Left hindlimb (tissue), 1 donor: ENCODE measurements at regions not wholly inside any gene's neighbourhood (a gene's known extent, or its start where the extent isn't known, plus 50 kb on each side); places are given as distances from the start of the nearest gene placed in this dataset.
A peak's percentile ranks its signal among the peaks of the same experiment; 100 is the strongest.

ENCODE experiments used
- DNase-seq: peaks from one replicate; pipeline ENCODE4 v3.0.0-alpha.2; 2018

DNA sequence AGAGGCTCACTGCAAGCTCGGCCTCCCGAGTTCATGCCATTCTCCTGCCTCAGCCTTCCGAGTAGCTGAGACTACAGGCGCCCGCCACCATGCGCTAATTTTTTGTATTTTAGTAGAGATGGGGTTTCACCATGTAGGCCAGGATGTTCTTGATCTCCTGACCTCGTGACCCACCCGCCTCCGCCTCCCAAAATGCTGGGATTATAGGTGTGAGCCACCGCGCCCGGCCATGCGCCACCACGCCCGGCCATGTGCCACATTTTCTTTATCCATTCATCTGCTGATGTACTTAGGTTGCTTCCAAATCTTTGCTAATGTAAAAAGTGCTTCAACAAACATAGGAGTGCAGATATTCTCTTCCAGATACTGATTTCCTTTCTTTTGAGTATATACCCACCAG lies 408.6 kb downstream of the CAAP1 start:
- DNase-seq: no peak

DNA sequence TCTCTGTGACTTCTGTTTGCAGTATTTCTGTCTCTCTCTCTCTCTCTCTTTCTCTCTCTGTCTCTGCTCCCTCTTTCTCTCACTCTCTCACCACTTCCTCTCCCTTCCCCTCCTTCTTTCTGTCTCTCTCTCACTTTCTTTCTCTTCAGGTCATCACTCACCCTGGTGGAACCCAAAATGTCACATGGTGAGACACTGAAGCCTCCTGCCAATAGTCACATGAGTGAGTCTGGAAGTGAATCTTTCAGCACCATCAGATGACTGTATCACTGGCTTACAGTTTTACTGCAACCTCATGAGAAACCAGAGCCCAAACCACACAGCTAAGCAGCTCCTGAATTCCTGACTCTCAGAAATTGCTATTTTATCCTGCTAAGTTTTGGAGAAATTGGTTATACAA lies 414.6 kb downstream of the CAAP1 start:
- no peak for DNase-seq

DNA sequence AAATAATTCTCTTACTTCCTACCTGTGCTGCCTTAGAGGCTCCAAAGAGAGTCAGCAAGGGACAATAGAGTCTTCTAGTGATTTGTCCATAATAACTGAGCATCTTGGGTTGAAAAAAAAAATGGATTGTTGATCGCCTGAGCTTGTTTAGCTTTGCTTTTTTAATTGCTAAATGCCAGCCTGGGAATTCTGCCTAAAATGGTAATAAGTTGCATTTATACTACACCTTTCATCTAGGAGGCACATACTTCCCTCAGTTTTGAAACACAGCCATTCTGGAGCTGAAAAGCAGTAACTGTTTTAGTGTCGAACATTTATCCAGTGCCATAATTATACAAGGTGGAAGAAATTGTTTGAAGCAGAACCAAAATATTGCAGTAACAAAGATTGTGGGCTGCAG lies 421.3 kb downstream of the CAAP1 start:
- no peak for DNase-seq

DNA sequence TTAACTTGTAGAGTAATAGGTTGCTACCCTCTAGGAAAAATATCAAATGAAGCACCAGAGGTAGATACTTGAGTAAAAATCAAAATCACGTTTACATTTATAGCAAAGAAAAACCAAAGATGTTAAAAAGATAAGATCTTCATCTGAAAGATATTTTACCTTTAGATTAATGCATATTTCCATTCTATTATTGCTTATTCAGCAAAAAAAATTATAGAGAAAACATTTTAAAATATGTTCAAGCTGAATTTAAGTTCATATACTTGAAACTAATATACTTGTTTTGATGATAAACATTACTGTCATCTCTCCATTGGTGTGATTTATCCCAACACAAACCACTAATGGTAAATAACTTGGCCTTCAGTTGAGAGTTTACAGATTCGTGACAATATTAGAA lies 422.3 kb downstream of the CAAP1 start:
- DNase-seq: no peak

DNA sequence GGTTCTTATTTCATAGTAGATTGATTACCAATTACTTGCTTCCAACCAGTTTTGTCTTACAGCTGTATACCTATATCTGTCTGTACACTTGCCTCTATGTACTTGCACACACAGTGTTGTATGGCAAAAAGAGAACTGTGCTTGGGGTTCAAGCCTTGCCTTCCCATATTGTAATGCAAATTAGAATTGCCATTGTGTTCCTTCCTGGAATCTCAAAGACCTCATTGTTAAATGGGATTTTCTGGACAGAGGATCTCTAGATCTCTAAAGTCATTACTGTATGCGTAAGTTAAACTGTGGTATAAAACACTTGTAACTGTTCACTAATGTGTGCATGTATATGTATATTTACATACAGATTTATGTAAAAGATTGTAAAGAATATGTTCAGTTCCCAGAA lies 428.8 kb downstream of the CAAP1 start:
- no peak for DNase-seq

DNA sequence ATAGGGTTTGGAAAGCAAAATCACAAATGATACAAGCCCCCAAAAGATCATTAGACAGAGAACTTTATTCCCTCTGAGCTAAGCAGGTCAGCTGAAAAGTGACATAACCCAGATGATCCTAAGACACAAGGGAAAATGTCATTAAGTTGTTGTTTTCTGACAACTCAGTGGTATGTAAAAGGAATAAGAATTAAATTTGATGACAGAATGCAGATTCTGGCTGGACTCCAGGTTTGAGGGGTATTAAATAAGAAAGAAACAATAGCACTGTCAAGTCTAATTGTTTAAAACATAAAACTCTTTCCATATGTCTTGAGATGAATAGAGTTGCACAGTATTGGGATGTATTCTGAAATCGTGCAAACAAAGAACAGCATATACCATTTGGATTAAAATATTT lies 429.9 kb downstream of the CAAP1 start:
- no peak for DNase-seq

DNA sequence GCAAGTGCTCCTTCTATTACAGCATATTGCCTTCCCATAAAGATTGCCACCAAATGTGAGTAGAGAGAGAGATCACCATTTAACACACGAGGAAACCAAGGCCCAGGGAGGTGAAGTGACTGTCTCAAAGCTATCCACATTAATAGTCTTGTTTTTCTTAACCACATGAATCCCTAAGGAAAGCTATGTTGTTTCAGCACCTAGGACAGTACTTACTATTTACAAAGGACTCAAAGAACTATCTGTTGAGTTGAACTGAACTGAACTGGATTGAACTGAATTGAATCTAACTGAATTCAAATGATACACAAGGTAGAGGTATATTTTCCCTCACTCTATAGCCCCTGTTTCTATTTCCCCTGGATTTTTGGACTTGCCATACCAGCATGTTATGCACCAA lies 430.4 kb downstream of the CAAP1 start:
- no peak for DNase-seq

DNA sequence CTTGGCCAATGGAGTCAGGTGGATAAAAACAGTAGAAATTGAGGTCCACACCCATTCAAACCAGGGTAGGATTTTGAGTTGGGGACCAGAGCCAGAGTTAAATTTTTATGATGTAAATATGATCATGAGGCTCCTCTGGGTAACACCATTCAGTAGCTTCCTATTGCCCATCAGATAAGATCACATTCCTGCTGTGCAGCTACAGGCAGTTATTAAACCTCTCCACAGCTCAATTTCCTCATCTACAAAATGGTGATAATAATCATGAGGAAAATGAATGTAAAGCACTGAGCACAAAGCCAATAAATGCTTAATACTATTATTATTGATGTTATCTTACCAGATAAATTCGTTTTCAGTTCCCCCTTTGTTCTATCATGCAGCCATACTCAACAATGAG lies 432.0 kb downstream of the CAAP1 start:
- DNase-seq: no peak

DNA sequence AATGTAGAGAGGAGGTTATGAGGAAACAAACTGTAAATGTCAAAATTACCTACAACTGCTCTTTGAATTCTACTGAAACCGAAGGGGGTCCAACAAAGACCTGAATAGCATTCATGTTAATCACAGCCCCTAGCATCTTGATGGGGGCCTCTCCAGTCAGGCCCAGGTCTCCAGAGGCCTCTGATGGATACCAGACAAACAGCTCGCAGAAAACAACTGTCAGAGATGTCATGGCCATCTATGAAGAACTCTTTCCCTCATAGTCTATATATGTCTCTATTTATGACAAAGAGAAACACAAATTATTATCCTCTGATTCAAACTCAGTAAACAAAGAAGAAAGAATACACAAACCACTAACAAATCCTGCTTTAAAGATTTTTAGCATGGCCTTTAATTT lies 432.6 kb downstream of the CAAP1 start:
- DNase-seq: no peak

DNA sequence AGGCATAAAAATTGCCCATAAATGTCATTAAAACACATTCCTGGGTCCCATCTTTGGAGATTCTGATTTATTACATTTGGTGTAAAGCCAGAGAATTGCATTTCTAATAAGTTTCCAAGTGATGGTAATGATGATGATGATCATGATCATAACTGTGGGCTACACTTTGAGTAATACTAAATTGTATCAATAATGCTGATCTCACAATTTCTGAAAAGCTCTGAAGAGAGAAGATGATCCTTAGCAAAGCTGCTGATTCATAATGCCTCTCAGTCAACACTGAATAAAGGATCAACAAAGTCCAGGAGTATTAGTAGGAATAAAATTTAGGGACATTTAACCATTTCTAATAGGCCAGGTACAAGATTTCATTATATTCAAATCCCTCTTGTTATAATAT lies 434.5 kb downstream of the CAAP1 start:
- no peak for DNase-seq

DNA sequence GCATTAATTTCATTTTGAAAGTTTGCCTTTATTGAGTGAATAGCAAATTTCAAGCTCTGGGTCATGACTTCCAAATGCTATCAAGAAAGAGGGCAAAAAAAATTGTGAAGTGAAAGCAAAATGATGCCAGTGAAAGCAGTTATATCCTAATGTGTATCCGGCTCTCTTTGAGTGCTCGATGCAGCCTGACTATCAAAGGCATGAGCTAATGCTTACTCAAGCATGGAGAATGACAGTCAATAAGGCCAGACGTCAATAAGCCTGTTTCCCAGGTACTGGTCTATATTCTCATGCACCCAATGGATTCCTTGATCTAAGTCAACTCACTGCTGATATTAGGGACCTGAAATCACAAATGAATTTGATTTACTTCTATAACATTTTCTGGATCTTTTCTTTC lies 435.5 kb downstream of the CAAP1 start:
- no peak for DNase-seq

DNA sequence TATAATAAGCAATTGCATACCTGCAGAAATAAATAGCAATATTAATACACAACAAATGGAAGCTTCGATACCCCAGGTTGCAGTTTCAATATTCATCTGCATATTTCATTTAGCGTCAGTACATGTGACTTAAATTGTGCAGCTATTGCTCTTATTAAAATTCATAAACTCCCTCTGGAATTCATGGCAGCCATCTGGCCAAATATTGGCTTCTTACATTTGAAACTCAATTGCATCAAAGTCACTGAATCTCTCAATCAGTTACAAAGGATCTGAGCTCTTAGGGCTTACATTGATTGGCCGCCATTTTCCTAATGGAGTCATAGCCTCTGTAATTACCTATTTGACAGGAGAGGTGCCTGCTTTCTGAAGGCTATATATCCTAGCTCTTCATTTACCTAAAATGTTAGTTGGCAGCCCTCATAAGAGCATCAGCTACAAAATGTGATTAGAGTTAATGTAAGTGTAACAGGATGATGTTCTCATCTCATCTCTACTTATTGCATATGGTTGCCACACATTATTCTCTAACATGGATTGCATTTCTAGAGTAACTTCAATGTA lies 453.5 kb downstream of the CAAP1 start:
- no peak for DNase-seq

DNA sequence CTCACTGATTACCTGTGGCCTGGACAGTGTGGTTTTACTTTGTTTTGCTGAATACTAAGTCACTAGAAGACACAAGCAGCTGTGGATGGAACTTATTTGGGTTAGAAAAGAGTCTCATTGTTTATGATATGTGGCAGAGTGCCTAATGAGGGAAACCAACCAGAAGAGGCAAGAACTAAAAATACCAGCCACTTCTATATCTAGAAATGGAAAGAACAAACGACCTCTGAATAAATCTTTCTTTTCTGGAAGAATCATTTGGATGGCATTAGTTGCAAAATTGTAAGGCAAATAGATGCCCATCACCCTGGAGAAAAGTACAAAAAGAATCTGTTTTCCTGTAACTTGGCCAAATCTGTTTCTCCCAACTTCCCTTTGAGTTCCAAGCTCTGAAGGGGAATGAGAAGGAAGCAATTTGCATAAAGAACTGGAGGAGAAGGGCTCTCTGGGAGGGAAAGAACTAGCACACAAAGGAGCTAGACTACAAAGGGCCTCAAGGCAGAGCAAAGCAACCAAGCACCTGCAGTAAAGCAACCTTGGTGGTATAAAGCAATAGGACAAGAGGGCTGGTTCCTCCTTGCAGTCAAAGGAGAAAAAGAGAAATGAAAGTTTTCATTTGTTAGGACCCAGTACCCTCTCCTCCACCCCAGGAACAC lies 455.4 kb downstream of the CAAP1 start:
- no peak for DNase-seq

DNA sequence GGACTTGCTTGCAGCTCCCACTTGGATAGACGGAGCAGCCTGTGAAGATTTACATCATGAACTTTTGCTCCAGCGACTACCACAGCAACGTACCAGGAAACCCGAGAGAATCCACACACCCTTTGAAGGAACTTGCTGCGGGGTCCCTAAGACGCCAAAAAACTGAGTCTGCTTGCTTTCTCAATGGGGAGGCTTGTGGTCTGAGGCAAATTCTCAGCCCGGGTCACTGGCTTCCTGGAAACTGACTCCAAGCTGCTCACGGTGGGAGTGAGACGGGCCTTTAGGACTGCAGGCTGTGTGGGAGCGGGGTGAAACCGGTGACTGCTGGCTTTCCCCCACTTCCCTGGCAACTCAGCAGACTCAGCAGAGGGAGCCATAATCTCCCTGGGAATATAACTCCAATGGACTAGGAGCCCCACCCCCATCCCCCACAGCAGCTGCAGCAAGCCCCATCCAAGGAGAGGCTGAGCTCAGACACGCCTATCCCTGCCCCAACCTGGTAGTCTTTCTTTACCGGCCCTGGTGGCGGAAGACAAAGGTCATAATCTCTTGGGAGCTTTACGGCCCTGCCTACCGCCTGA lies 466.0 kb downstream of the CAAP1 start:
- no peak for DNase-seq

DNA sequence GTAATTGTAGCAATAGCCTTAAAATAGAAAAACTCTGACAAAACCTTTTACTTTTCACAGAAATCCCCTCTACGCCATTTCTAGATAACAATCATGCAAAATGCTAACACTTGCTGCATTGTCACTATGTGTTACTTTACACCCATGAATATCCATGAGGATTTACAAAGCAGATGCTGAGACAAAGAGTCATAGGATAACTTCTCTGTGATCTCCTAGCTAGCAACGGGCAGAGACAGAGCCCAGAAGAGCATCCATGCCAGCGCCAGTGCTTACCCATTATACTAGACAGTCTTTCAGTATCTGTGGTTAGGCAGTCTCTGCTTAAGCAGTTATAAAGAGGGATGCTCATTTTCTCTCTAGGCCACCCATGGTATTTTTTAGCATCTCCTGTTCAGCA lies 474.1 kb downstream of the CAAP1 start:
- no peak for DNase-seq

DNA sequence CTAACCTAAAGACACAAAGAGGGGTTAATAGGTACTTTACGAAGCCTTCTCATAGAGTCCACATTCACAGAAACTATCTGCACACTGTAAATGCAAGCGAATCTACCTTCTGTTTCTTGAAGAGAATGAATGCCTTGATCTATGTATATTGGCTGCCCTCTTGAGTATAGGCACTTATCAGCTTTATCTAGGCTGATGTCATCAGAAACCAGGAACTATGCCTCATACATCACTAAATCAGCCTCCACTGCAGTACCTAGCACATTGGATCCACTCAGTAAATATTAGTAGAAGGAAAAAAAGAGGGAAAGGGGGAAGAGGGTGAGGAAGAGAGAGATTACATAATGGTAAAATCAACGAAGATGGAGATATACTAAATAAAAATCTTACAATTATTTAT lies 477.1 kb downstream of the CAAP1 start:
- no peak for DNase-seq

DNA sequence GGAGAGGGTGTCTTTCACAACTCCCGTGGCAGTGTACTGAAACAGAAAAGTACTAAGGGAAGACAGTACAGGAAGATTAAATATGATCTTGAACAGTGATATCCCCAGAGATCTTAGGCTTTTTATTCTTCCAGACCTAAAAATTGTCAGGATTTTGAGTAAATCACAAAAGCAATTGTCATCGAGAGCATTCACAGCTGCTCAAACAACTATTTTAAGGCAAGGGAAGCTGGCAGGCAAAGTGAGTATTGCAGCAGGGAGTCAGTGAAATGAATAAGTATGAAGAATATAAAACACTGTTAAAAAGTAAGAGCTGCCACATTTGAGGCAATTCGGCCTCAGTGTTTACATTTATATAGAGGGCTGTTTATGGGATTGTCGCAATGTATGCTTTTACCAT lies 479.0 kb downstream of the CAAP1 start:
- DNase-seq: peak; percentile 44

DNA sequence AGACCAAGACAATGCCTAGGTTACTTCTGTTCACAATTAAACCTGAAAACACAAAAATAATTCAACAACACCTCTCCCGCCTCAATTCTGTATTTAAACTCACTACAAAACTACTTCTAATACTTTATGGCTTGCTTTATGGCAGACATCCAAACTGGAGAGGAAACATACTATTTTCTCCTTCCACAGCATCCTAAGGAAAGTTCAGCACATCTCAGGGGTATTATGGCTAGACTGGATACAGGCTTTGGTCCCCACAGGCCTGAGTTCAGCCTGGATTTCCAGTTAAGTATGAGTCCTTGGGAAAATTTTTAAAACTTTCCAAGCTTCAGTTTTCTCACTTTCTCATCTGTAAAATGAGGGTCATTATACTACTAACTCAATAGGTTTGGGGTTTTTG lies 480.2 kb downstream of the CAAP1 start:
- DNase-seq: no peak

DNA sequence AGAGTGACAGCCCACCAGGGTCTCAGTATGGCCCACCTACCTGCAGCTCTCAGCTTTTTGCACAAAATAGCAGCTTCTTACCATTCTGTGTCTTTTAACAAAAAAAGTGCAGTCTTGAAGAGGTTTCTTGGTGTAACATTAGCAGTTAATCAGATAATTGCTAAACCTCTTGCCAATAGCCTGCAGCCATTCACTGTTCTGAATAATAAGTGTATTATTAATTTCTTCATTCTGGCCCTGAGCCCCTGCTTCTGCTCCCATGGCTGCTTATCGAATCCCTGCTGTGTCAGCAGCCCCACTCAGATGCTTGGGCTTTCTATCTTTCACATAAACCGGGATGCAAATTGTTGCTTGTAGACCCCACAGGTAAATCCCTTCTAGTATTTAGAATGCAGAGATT lies 485.9 kb downstream of the CAAP1 start:
- DNase-seq: no peak

DNA sequence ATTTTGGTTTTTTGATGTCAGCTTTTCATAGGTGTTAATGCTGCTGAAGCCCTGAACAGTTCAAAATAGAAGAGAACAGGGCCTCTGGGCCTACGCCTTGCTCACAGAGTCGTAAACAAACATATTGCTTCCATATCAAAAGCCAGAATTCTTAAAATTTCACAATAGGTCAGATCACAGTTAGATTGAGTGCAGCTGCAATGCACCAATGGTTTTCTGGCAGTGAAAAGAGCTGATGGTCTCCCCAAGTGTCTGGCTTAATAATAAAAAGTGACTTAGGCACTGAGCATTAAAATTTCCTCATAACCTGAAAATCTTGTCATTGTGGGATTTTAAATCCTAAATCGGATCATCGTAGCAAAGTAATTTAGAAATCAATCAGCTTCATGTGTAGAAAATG lies 493.0 kb downstream of the CAAP1 start:
- no peak for DNase-seq

DNA sequence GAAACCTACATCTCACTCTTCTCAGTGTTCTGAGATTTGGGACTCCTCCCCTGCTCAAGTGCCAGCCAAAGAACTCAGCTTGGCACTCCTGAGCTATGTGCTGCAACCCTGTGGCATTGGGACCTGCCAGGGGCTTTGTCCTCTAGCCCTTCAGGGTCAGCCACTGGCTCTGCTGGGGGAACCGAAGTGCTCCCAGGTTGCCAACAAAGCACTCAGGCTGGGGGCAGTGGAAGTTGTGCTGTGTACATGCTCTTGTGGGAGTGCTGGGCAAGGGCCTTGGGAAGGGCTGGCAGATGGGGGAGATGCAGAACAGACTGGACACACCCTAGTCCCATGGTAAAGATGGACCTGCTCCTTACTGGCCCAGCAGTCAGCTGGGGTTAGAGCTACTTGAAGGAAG lies 498.6 kb downstream of the CAAP1 start:
- DNase-seq: no peak

DNA sequence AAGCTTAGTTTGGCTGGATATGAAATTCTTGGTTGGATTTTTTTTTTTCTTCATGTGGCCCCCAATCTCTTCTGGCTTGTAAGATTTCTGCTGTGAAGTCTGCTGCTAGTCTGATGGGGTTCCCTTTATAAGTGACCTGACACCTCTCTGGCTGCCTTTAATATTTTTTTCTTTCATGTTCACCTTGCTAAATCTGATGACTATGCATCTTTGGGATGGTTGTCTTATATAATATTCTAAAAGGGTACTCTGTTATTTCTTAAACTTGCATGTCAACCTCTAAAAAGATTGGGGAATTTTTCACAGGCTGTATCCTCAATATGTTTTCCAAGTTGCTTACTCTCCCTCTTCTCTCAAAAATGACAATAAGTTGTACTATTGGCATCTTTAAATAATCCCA lies 500.0 kb downstream of the CAAP1 start:
- no peak for DNase-seq

DNA sequence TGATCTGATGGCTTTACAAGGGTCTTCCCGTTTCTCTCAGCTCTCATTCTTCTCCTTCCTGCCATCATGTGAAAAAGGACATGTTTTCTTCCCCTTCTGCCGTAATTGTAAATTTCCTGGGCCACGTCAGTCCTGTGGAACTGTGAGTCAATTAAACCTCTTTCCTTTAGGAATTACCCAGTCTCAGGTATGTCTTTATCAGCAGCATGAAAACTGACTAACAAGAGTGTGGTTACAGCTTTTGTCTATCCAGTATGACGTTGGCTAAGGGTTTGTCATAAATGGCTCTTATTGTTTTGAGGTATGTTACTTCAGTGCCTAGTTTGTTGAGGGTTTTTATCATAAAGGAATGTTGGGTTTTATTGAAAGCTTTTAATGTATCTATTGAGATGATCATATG lies 501.6 kb downstream of the CAAP1 start:
- no peak for DNase-seq

DNA sequence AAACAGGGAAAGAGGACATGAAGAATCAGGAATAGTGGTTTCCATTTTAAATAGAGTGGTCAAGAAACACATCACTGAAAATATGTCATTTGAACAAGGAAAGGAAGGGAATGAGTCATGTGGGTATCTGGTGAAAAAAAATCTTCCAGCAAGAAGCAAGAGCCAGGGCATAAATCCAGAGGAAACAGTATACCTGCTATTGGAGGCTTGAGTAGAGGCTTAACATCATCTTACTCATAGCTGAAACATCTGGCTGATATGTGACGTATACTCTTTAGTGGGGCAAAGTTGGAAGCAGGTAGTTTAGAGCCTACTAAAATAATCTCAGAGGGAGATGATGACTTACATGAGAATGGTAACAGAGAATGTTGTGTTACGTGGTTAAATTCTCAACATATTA lies 517.2 kb downstream of the CAAP1 start:
- no peak for DNase-seq

DNA sequence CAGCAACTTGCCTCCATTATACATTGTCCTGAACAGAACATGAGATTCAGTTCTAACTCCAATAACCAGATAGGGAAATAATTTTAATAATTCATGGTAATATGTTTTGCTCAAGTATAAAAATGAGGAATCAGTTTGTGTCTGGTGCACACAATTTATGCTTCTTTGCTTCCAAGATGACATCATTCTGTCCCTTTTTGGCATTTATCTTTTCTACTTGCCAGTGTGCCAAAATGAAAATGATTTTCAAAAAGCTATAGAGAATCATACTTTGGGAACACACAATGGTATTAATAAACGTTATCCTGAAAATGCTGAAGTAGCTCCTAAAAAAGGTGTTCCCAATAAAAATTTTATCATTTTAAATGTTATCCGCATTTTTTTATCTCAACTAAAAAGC lies 519.0 kb downstream of the CAAP1 start:
- no peak for DNase-seq
